GM23338 (cell line): ENCODE measurements at regions not wholly inside any gene's neighbourhood (a gene's known extent, or its start where the extent isn't known, plus 50 kb on each side); places are given as distances from the start of the nearest gene placed in this dataset.

Source experiments
- ATAC-seq: fragments of 200-7000 bp; cut with Tn5 transposase; 3 replicates; pipeline ENCODE4 v1.9.1; 2020
- DNase-seq: peaks from one replicate; pipeline ENCODE4 v3.0.0-alpha.2; 2015; ENCODE audit warnings: low spot score
- H2AFZ ChIP-seq: fragments of 200-600 bp; sonication (generic); 2 replicates; pipeline ENCODE4 v1.8.0; 2016; ENCODE audit warnings: antibody characterized with exemption, mild to moderate bottlenecking, moderate library complexity
- H3F3A ChIP-seq: fragments of 200-600 bp; sonication (generic); replicated peaks from 2 replicates; pipeline ENCODE4 v1.8.0; 2017; ENCODE audit warnings: antibody characterized with exemption, mixed run types, low read depth
- H3K27ac ChIP-seq: fragments of 200-600 bp; sonication (generic); 2 replicates; pipeline ENCODE4 v1.6.1; 2016; ENCODE audit warnings: low read depth
- H3K27me3 ChIP-seq: fragments of 200-600 bp; sonication (generic); 2 replicates; pipeline ENCODE4 v1.8.0; 2016; ENCODE audit warnings: mild to moderate bottlenecking, mixed run types, moderate library complexity; ENCODE audit not compliant: insufficient read depth
- H3K36me3 ChIP-seq: fragments of 200-600 bp; sonication (generic); 2 replicates; pipeline ENCODE4 v1.8.0; 2016; ENCODE audit warnings: mild to moderate bottlenecking; ENCODE audit not compliant: insufficient read depth
- H3K4me1 ChIP-seq: fragments of 200-600 bp; sonication (generic); 2 replicates; pipeline ENCODE4 v1.8.0; 2016; ENCODE audit warnings: mild to moderate bottlenecking, moderate library complexity; ENCODE audit not compliant: insufficient read depth
- H3K4me2 ChIP-seq: fragments of 200-600 bp; sonication (generic); 2 replicates; pipeline ENCODE4 v1.7.1; 2017; ENCODE audit warnings: mixed run types
- H3K4me3 ChIP-seq: fragments of 200-600 bp; sonication (generic); 2 replicates; pipeline ENCODE4 v1.6.1; 2016; ENCODE audit warnings: mixed run types
- H3K79me2 ChIP-seq: fragments of 200-600 bp; sonication (generic); replicated peaks from 2 replicates; pipeline ENCODE4 v1.8.0; 2017; ENCODE audit warnings: mild to moderate bottlenecking; ENCODE audit not compliant: insufficient read depth
- H3K9me2 ChIP-seq: fragments of 200-600 bp; sonication (generic); 2 replicates; pipeline ENCODE4 v1.8.0; 2017; ENCODE audit not compliant: insufficient read depth
- H4K20me1 ChIP-seq: fragments of 200-600 bp; sonication (generic); replicated peaks from 2 replicates; pipeline ENCODE4 v1.8.0; 2017; ENCODE audit warnings: mild to moderate bottlenecking; ENCODE audit not compliant: insufficient read depth
- H3K27ac Mint-ChIP-seq: 2 replicates; pipeline ENCODE4 v1.8.0; 2020; ENCODE audit warnings: inconsistent platforms, mild to moderate bottlenecking, moderate library complexity, mixed read lengths
- H3K27me3 Mint-ChIP-seq: 3 replicates; pipeline ENCODE4 v1.8.0; 2022; ENCODE audit warnings: low read depth, mild to moderate bottlenecking, moderate library complexity, mixed read lengths, inconsistent platforms; ENCODE audit not compliant: insufficient read depth, poor library complexity
- H3K36me3 Mint-ChIP-seq: 3 replicates; pipeline ENCODE4 v1.8.0; 2021; ENCODE audit warnings: low read depth, mild to moderate bottlenecking, inconsistent platforms, moderate library complexity, mixed read lengths
- H3K4me1 Mint-ChIP-seq: 3 replicates; pipeline ENCODE4 v1.8.0; 2020; ENCODE audit warnings: mild to moderate bottlenecking, inconsistent platforms, mixed read lengths
- H3K4me3 Mint-ChIP-seq: 3 replicates; pipeline ENCODE4 v1.8.0; 2021; ENCODE audit warnings: moderate library complexity, mild to moderate bottlenecking, inconsistent platforms, mixed read lengths
- H3K9me3 Mint-ChIP-seq: 3 replicates; pipeline ENCODE4 v1.8.0; 2020; ENCODE audit warnings: moderate library complexity, mild to moderate bottlenecking, inconsistent platforms, mixed read lengths
- CREB1 ChIP-seq: fragments of 250-450 bp; sonication (Bioruptor Pico); IDR thresholded peaks from 2 replicates; pipeline ENCODE4 v1.5.0; 2020; ENCODE audit warnings: low read depth, mild to moderate bottlenecking, moderate library complexity
- EZH2 ChIP-seq: fragments of 200-600 bp; sonication (generic); IDR thresholded peaks from one replicate; pipeline ENCODE4 v1.8.0; 2017; ENCODE audit warnings: antibody characterized with exemption, mild to moderate bottlenecking, low read depth; ENCODE audit not compliant: unreplicated experiment
- EZH2phosphoT487 ChIP-seq: fragments of 200-600 bp; sonication (generic); IDR thresholded peaks from one replicate; pipeline ENCODE4 v1.8.1; 2018; ENCODE audit warnings: antibody characterized with exemption; ENCODE audit not compliant: unreplicated experiment
- JUNB ChIP-seq: IDR thresholded peaks from one replicate; pipeline ENCODE4 v1.6.1; 2016; ENCODE audit warnings: antibody characterized with exemption; ENCODE audit not compliant: unreplicated experiment
- NANOG ChIP-seq: IDR thresholded peaks from 2 replicates; pipeline ENCODE4 v1.6.1; 2016; ENCODE audit warnings: antibody characterized with exemption, borderline replicate concordance
- POLR2AphosphoS5 ChIP-seq: IDR thresholded peaks from 2 replicates; pipeline ENCODE4 v1.6.1; 2016; ENCODE audit warnings: antibody characterized with exemption, low read depth
- STAT1 ChIP-seq: IDR thresholded peaks from one replicate; pipeline ENCODE4 v1.6.1; 2016; ENCODE audit warnings: antibody characterized with exemption; ENCODE audit not compliant: unreplicated experiment
- ZNF114 ChIP-seq: fragments of 250-450 bp; sonication (Bioruptor Pico); IDR thresholded peaks from 2 replicates; pipeline ENCODE4 v1.5.0; 2020; ENCODE audit warnings: mild to moderate bottlenecking, moderate library complexity
- ZNF331 ChIP-seq: fragments of 250-450 bp; sonication (Bioruptor Pico); IDR thresholded peaks from 2 replicates; pipeline ENCODE4 v1.5.0; 2020; ENCODE audit warnings: low read depth, mild to moderate bottlenecking, moderate library complexity
- TF ChIP-seq, protein P1 (sequence below): fragments of 250-450 bp; sonication (Bioruptor Pico); IDR thresholded peaks from 2 replicates; pipeline ENCODE4 v1.5.0; 2020; ENCODE audit warnings: mild to moderate bottlenecking, moderate library complexity
- TF ChIP-seq, protein P2 (sequence below): IDR thresholded peaks from 2 replicates; pipeline ENCODE4 v1.6.1; 2016; ENCODE audit warnings: antibody characterized with exemption
- TF ChIP-seq, protein P3 (sequence below): IDR thresholded peaks from one replicate; pipeline ENCODE4 v1.6.1; 2018; ENCODE audit warnings: antibody characterized with exemption; ENCODE audit not compliant: unreplicated experiment
- TF ChIP-seq, protein P4 (sequence below), 2 experiments: fragments of 200-600 bp in 1 of 2; sonication (generic) in 1 of 2; conservative IDR thresholded peaks; 2 replicates each; pipeline versions ENCODE4 v1.5.1 to v1.6.1; 2016 to 2017; ENCODE audit warnings: antibody characterized with exemption in 2 of 2, low read depth in 2 of 2, mild to moderate bottlenecking in 2 of 2, moderate library complexity in 1 of 2

DNA sequence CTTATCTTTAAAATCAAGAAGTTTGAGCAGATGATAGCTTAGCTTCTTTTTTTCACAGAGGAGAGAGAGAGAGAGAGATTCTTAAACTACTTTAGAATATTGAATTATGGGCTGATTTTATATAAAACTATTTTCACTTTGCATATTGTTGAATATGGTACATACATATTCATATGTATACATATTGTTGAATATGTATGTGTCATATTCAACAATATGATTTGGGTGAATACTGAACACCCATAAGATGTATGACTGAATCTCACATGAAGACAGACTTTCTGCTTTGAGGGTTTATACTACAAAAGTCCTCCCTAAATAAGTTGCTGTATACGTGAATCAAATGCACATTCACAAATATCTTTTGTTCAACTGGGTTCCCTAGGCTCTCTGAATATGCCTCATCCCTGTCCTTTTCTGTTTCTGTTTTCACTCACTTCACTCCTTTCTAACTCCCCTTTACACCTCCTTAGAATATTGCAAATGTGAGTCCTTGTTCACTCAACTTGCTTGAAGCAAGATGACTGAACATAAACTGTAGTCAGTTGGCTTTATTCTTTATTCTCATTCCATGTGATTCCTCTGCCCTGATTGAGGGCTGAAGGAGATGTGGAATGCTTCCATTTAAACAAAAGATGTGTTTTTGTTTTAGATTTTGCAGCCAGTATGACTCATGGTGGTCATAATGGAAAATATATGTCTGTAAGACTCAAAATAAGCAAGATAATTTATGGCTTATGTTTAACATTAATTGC, 225.4 kb upstream of the DAB2 start:
- Histone ChIP-seq H3K27ac (no peak overlapping the region), H3K79me2 (no peaks in the 10 kb centered on the region), H3K4me1 (no peaks in the 10 kb centered on the region), H3K4me3 (no peak overlapping the region), H3K36me3 (no peaks in the 10 kb centered on the region), H2AFZ (peak overlapping the region; percentile 4; the same call in 1 of the 2 replicates), H4K20me1 (no peaks in the 10 kb centered on the region), H3K4me2 (no peak overlapping the region), H3K9me2 (no peaks in the 10 kb centered on the region; the same call in 1 of the 2 replicates), H3F3A (no peaks in the 10 kb centered on the region), H3K27me3 (no peaks in the 10 kb centered on the region)
- no peaks in the 10 kb centered on the region for H3K27me3 Mint-ChIP-seq
- H3K4me1 Mint-ChIP-seq, result no peaks in the 10 kb centered on the region
- peaks cover 10% of the 10 kb centered on the region; the same call in 2 of the 3 replicates for H3K9me3 Mint-ChIP-seq
- H3K36me3 Mint-ChIP-seq, result no peaks in the 10 kb centered on the region
- no peak for DNase-seq
- H3K4me3 Mint-ChIP-seq, result no peak overlapping the region
- no peak overlapping the region for H3K27ac Mint-ChIP-seq
- no peak for ATAC-seq
- TF ChIP-seq, protein P1, sequence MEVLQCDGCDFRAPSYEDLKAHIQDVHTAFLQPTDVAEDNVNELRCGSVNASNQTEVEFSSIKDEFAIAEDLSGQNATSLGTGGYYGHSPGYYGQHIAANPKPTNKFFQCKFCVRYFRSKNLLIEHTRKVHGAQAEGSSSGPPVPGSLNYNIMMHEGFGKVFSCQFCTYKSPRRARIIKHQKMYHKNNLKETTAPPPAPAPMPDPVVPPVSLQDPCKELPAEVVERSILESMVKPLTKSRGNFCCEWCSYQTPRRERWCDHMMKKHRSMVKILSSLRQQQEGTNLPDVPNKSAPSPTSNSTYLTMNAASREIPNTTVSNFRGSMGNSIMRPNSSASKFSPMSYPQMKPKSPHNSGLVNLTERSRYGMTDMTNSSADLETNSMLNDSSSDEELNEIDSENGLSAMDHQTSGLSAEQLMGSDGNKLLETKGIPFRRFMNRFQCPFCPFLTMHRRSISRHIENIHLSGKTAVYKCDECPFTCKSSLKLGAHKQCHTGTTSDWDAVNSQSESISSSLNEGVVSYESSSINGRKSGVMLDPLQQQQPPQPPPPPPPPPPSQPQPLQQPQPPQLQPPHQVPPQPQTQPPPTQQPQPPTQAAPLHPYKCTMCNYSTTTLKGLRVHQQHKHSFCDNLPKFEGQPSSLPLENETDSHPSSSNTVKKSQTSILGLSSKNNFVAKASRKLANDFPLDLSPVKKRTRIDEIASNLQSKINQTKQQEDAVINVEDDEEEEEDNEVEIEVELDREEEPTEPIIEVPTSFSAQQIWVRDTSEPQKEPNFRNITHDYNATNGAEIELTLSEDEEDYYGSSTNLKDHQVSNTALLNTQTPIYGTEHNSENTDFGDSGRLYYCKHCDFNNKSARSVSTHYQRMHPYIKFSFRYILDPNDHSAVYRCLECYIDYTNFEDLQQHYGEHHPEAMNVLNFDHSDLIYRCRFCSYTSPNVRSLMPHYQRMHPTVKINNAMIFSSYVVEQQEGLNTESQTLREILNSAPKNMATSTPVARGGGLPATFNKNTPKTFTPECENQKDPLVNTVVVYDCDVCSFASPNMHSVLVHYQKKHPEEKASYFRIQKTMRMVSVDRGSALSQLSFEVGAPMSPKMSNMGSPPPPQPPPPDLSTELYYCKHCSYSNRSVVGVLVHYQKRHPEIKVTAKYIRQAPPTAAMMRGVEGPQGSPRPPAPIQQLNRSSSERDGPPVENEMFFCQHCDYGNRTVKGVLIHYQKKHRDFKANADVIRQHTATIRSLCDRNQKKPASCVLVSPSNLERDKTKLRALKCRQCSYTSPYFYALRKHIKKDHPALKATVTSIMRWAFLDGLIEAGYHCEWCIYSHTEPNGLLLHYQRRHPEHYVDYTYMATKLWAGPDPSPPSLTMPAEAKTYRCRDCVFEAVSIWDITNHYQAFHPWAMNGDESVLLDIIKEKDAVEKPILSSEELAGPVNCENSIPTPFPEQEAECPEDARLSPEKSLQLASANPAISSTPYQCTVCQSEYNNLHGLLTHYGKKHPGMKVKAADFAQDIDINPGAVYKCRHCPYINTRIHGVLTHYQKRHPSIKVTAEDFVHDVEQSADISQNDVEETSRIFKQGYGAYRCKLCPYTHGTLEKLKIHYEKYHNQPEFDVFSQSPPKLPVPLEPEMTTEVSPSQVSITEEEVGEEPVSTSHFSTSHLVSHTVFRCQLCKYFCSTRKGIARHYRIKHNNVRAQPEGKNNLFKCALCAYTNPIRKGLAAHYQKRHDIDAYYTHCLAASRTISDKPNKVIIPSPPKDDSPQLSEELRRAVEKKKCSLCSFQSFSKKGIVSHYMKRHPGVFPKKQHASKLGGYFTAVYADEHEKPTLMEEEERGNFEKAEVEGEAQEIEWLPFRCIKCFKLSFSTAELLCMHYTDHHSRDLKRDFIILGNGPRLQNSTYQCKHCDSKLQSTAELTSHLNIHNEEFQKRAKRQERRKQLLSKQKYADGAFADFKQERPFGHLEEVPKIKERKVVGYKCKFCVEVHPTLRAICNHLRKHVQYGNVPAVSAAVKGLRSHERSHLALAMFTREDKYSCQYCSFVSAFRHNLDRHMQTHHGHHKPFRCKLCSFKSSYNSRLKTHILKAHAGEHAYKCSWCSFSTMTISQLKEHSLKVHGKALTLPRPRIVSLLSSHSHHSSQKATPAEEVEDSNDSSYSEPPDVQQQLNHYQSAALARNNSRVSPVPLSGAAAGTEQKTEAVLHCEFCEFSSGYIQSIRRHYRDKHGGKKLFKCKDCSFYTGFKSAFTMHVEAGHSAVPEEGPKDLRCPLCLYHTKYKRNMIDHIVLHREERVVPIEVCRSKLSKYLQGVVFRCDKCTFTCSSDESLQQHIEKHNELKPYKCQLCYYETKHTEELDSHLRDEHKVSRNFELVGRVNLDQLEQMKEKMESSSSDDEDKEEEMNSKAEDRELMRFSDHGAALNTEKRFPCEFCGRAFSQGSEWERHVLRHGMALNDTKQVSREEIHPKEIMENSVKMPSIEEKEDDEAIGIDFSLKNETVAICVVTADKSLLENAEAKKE (CRISPR knock-in tag), result no peak
- TF ChIP-seq, protein P2, sequence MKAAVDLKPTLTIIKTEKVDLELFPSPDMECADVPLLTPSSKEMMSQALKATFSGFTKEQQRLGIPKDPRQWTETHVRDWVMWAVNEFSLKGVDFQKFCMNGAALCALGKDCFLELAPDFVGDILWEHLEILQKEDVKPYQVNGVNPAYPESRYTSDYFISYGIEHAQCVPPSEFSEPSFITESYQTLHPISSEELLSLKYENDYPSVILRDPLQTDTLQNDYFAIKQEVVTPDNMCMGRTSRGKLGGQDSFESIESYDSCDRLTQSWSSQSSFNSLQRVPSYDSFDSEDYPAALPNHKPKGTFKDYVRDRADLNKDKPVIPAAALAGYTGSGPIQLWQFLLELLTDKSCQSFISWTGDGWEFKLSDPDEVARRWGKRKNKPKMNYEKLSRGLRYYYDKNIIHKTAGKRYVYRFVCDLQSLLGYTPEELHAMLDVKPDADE, result no peak
- no peak for TF ChIP-seq ZNF114
- TF ChIP-seq, protein P3, sequence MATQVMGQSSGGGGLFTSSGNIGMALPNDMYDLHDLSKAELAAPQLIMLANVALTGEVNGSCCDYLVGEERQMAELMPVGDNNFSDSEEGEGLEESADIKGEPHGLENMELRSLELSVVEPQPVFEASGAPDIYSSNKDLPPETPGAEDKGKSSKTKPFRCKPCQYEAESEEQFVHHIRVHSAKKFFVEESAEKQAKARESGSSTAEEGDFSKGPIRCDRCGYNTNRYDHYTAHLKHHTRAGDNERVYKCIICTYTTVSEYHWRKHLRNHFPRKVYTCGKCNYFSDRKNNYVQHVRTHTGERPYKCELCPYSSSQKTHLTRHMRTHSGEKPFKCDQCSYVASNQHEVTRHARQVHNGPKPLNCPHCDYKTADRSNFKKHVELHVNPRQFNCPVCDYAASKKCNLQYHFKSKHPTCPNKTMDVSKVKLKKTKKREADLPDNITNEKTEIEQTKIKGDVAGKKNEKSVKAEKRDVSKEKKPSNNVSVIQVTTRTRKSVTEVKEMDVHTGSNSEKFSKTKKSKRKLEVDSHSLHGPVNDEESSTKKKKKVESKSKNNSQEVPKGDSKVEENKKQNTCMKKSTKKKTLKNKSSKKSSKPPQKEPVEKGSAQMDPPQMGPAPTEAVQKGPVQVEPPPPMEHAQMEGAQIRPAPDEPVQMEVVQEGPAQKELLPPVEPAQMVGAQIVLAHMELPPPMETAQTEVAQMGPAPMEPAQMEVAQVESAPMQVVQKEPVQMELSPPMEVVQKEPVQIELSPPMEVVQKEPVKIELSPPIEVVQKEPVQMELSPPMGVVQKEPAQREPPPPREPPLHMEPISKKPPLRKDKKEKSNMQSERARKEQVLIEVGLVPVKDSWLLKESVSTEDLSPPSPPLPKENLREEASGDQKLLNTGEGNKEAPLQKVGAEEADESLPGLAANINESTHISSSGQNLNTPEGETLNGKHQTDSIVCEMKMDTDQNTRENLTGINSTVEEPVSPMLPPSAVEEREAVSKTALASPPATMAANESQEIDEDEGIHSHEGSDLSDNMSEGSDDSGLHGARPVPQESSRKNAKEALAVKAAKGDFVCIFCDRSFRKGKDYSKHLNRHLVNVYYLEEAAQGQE, result no peak
- no peak for TF ChIP-seq CREB1 (CRISPR knock-in tag)
- TF ChIP-seq JUNB, result no peak
- TF ChIP-seq NANOG, result no peak
- no peak for TF ChIP-seq POLR2AphosphoS5
- TF ChIP-seq EZH2phosphoT487, result no peak
- no peak for TF ChIP-seq EZH2
- no peak for TF ChIP-seq ZNF331 (CRISPR knock-in tag)
- TF ChIP-seq, protein P4, sequence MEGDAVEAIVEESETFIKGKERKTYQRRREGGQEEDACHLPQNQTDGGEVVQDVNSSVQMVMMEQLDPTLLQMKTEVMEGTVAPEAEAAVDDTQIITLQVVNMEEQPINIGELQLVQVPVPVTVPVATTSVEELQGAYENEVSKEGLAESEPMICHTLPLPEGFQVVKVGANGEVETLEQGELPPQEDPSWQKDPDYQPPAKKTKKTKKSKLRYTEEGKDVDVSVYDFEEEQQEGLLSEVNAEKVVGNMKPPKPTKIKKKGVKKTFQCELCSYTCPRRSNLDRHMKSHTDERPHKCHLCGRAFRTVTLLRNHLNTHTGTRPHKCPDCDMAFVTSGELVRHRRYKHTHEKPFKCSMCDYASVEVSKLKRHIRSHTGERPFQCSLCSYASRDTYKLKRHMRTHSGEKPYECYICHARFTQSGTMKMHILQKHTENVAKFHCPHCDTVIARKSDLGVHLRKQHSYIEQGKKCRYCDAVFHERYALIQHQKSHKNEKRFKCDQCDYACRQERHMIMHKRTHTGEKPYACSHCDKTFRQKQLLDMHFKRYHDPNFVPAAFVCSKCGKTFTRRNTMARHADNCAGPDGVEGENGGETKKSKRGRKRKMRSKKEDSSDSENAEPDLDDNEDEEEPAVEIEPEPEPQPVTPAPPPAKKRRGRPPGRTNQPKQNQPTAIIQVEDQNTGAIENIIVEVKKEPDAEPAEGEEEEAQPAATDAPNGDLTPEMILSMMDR (conservative IDR thresholded peaks at IDR 0.05; ENCODE audit: low read depth in 2 of 2), result no peak
- no peak for TF ChIP-seq STAT1
